GM23248 (cell line): ENCODE measurements at regions not wholly inside any gene's neighbourhood (a gene's known extent, or its start where the extent isn't known, plus 50 kb on each side); places are given as distances from the start of the nearest gene placed in this dataset.

Source experiments
- DNase-seq: peaks from one replicate; pipeline ENCODE4 v3.0.0-alpha.2; 2015
- H2AFZ ChIP-seq: fragments of 200-600 bp; sonication (generic); 2 replicates; pipeline ENCODE4 v1.6.1; 2016; ENCODE audit warnings: antibody characterized with exemption
- H3F3A ChIP-seq: fragments of 200-600 bp; sonication (generic); 2 replicates; pipeline ENCODE4 v1.6.1; 2016; ENCODE audit warnings: mild to moderate bottlenecking, antibody characterized with exemption, mixed run types; ENCODE audit not compliant: insufficient read depth
- H3K27ac ChIP-seq: fragments of 200-600 bp; sonication (generic); 2 replicates; pipeline ENCODE4 v1.5.1; 2016; ENCODE audit warnings: mild to moderate bottlenecking
- H3K27me3 ChIP-seq: fragments of 200-600 bp; sonication (generic); replicated peaks from 2 replicates; pipeline ENCODE4 v1.6.1; 2016; ENCODE audit warnings: mild to moderate bottlenecking; ENCODE audit not compliant: insufficient read depth
- H3K36me3 ChIP-seq: fragments of 200-600 bp; sonication (generic); 2 replicates; pipeline ENCODE4 v1.6.1; 2016; ENCODE audit warnings: low read depth, mild to moderate bottlenecking
- H3K4me1 ChIP-seq: fragments of 200-600 bp; sonication (generic); 2 replicates; pipeline ENCODE4 v1.6.1; 2016; ENCODE audit warnings: mild to moderate bottlenecking; ENCODE audit not compliant: insufficient read depth
- H3K4me2 ChIP-seq: fragments of 200-600 bp; sonication (generic); one replicate; pipeline ENCODE4 v1.6.1; 2016; ENCODE audit warnings: mild to moderate bottlenecking; ENCODE audit not compliant: unreplicated experiment
- H3K4me3 ChIP-seq: fragments of 200-600 bp; sonication (generic); 2 replicates; pipeline ENCODE4 v1.5.1; 2016; ENCODE audit warnings: mild to moderate bottlenecking
- H3K79me2 ChIP-seq: fragments of 200-600 bp; sonication (generic); 2 replicates; pipeline ENCODE4 v1.6.1; 2016; ENCODE audit warnings: mild to moderate bottlenecking; ENCODE audit not compliant: insufficient read depth
- H3K9ac ChIP-seq: fragments of 200-600 bp; sonication (generic); 2 replicates; pipeline ENCODE4 v1.6.1; 2016; ENCODE audit warnings: mild to moderate bottlenecking
- H3K9me2 ChIP-seq: fragments of 200-600 bp; sonication (generic); 2 replicates; pipeline ENCODE4 v1.6.1; 2016; ENCODE audit warnings: mixed run types, mild to moderate bottlenecking, moderate library complexity; ENCODE audit not compliant: insufficient read depth
- H3K9me3 ChIP-seq: fragments of 200-600 bp; sonication (generic); one replicate; pipeline ENCODE4 v1.6.1; 2017; ENCODE audit warnings: low read depth
- H4K20me1 ChIP-seq: fragments of 200-600 bp; sonication (generic); 2 replicates; pipeline ENCODE4 v1.6.0; 2016; ENCODE audit not compliant: insufficient read depth
- EZH2 ChIP-seq: fragments of 200-600 bp; sonication (generic); IDR thresholded peaks from 2 replicates; pipeline ENCODE4 v1.6.1; 2018; ENCODE audit warnings: antibody characterized with exemption, mild to moderate bottlenecking; ENCODE audit not compliant: insufficient read depth, poor library complexity, severe bottlenecking
- EZH2phosphoT487 ChIP-seq: fragments of 200-600 bp; sonication (generic); IDR thresholded peaks from 2 replicates; pipeline ENCODE4 v1.6.1; 2018; ENCODE audit warnings: antibody characterized with exemption, moderate library complexity, mild to moderate bottlenecking, low read depth; ENCODE audit not compliant: insufficient read depth
- WGBS, 2 experiments: methylation state at CpG; one replicate each; pipeline ENCODE4 v1.1.6; 2015 to 2017; ENCODE audit warnings: low lambda C conversion rate in 2 of 2, low coverage in 1 of 2; ENCODE audit errors: missing lambda C conversion rate in 2 of 2; 5-methylcytosine and 5-hydroxymethylcytosine counted together
- in situ Hi-C: fragments of 300-500 bp; cut with MboI; formaldehyde crosslinking; loops from 2 replicates; pipeline ENCODE4 v1.15.0; 2020

- Histone ChIP-seq H3F3A (peaks cover 38% of the 10 kb centered on the region), H3K36me3 (no peaks in the 10 kb centered on the region), H2AFZ (no peak overlapping the region), H4K20me1 (no peaks in the 10 kb centered on the region), H3K4me3 (no peak overlapping the region), H3K27ac (no peak overlapping the region), H3K9ac (no peak overlapping the region), H3K79me2 (no peaks in the 10 kb centered on the region), H3K4me1 (peaks cover 42% of the 10 kb centered on the region), H3K4me2 (no peak overlapping the region), H3K9me3 (no peaks in the 10 kb centered on the region), H3K27me3 (no peaks in the 10 kb centered on the region), H3K9me2 (no peaks in the 10 kb centered on the region)
- TF ChIP-seq EZH2 = no peak
- DNase-seq = no peak
- in situ Hi-C loops = no loop called here
- WGBS, 2 experiments = 86 to 89% methylated on average over 5 of the region's 5 CpGs
Measured at GRCh38 chr7:106488465-106488864, 172.5 kb downstream of the CCDC71L start.

- DNase-seq = no peak
- Histone ChIP-seq H4K20me1 (no peaks in the 10 kb centered on the region), H3K36me3 (no peaks in the 10 kb centered on the region), H3K4me2 (no peak overlapping the region), H3F3A (peaks cover 41% of the 10 kb centered on the region), H3K9me2 (no peaks in the 10 kb centered on the region), H3K9me3 (no peaks in the 10 kb centered on the region), H2AFZ (no peak overlapping the region), H3K27me3 (no peaks in the 10 kb centered on the region), H3K4me3 (no peak overlapping the region), H3K9ac (no peak overlapping the region), H3K27ac (no peak overlapping the region), H3K4me1 (peaks cover 43% of the 10 kb centered on the region), H3K79me2 (no peaks in the 10 kb centered on the region)
- TF ChIP-seq EZH2phosphoT487 (no peak), EZH2 (no peak)
- in situ Hi-C loops = no loop called here
Measured at GRCh38 chr7:106487892-106488291, 173.1 kb downstream of the CCDC71L start.

- Histone ChIP-seq H3K4me3 (peak overlapping the region; percentile 26; the same call in 1 of the 2 replicates), H3K79me2 (no peaks in the 10 kb centered on the region), H3K9me2 (no peaks in the 10 kb centered on the region), H3K27ac (peak overlapping the region; percentile 71), H3F3A (peaks cover 41% of the 10 kb centered on the region), H2AFZ (no peak overlapping the region), H3K9ac (0 out of 2 replicates have a peak overlapping the region, but pooled peaks have one; percentile 5), H3K27me3 (no peaks in the 10 kb centered on the region), H3K36me3 (no peaks in the 10 kb centered on the region), H4K20me1 (no peaks in the 10 kb centered on the region), H3K4me1 (peaks cover 43% of the 10 kb centered on the region), H3K9me3 (no peaks in the 10 kb centered on the region), H3K4me2 (peak overlapping the region; percentile 41)
- in situ Hi-C loops = no loop called here
- WGBS, 2 experiments = 1 to 2% methylated on average over 3 of the region's 3 CpGs
- peak; percentile 85 for DNase-seq
- no peak for TF ChIP-seq EZH2phosphoT487
- no peak for TF ChIP-seq EZH2
Measured at GRCh38 chr7:106486331-106486730, 174.6 kb downstream of the CCDC71L start.

DNA sequence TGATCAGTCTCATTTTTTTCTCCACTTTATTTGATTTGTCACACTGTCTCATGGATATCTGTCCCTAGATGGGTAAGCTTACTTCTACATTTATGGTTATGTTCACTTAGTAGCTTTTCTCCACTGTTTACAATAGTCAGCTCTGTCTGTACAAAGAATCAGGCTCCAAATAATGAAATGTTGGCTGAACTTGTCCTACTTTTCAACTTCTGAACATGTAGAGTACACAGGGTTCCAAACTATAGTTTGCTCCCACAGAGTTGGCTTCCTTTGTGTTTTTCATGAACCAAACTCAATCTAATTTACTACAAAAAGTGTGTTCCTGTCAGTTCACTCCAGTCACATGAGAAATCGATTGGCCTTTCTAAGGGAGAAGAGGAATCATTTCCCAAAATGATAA, 175.0 kb downstream of the CCDC71L start:
- no peaks in the 10 kb centered on the region for H3K36me3 ChIP-seq

GRCh38 chr7:106485031-106485551, 175.9 kb downstream of the CCDC71L start:
- 0 to 7% methylated on average over 1 of the region's 1 CpG for WGBS, 2 experiments
- peaks cover 41% of the 10 kb centered on the region for H3F3A ChIP-seq
- in situ Hi-C loops = no loop called here
- H3K79me2 ChIP-seq = no peaks in the 10 kb centered on the region
- peak overlapping the region; percentile 41 for H3K4me2 ChIP-seq
- no peak overlapping the region for H2AFZ ChIP-seq
- peaks cover 43% of the 10 kb centered on the region for H3K4me1 ChIP-seq
- no peaks in the 10 kb centered on the region for H3K9me3 ChIP-seq
- no peaks in the 10 kb centered on the region for H3K27me3 ChIP-seq
- H4K20me1 ChIP-seq = no peaks in the 10 kb centered on the region
- H3K4me3 ChIP-seq = peak overlapping the region; percentile 25; the same call in 1 of the 2 replicates
- peak overlapping the region; percentile 71 for H3K27ac ChIP-seq
- H3K36me3 ChIP-seq = no peaks in the 10 kb centered on the region
- H3K9ac ChIP-seq = peak overlapping the region; percentile 37; the same call in 1 of the 2 replicates
- no peak for TF ChIP-seq EZH2phosphoT487
- no peak for TF ChIP-seq EZH2
- peak; percentile 88 for DNase-seq
- no peaks in the 10 kb centered on the region for H3K9me2 ChIP-seq

More for the DNA sequence above, 175.0 kb downstream of the CCDC71L start:
- Histone ChIP-seq H3K4me3 (peak overlapping the region; percentile 26; the same call in 1 of the 2 replicates), H3K27me3 (no peaks in the 10 kb centered on the region), H3K4me2 (peak overlapping the region; percentile 41), H3K9ac (0 out of 2 replicates have a peak overlapping the region, but pooled peaks have one; percentile 5), H3K9me3 (no peaks in the 10 kb centered on the region), H4K20me1 (no peaks in the 10 kb centered on the region), H3K79me2 (no peaks in the 10 kb centered on the region), H3K27ac (peak overlapping the region; percentile 71), H2AFZ (no peak overlapping the region), H3F3A (peaks cover 41% of the 10 kb centered on the region), H3K4me1 (peaks cover 43% of the 10 kb centered on the region), H3K9me2 (no peaks in the 10 kb centered on the region)
- TF ChIP-seq EZH2 (no peak), EZH2phosphoT487 (no peak)
- DNase-seq = peak; percentile 25
- 0 to 6% methylated on average over 1 of the region's 1 CpG for WGBS, 2 experiments
- in situ Hi-C loops = no loop called here
